Fibroblast of the conjunctiva (primary cell): ENCODE measurements at regions not wholly inside any gene's neighbourhood (a gene's known extent, or its start where the extent isn't known, plus 50 kb on each side); places are given as distances from the start of the nearest gene placed in this dataset.

Source experiments
- DNase-seq: peaks from one replicate; pipeline ENCODE4 v3.0.0-alpha.2; 2010; ENCODE audit warnings: low read depth

DNA sequence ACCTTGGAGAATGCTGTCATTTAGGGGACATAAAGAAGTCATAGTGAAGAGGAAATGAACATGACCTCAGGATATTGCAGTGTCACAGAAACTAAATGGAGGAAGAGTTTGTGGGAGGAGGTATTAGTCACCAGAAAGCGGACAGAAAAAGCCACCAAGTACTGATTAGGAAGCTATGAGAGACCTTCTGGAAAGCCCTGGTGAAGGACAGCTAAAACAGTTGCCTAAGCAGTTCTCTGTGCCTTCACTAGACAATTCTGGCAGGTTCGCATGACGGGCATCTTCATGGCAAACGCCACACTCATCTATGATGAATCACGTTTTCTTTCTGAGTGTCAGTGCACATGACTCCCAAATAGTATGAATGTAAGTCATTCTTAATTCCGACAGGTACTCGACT lies 325.8 kb downstream of the C11orf87 start:
- DNase-seq: no peak

DNA sequence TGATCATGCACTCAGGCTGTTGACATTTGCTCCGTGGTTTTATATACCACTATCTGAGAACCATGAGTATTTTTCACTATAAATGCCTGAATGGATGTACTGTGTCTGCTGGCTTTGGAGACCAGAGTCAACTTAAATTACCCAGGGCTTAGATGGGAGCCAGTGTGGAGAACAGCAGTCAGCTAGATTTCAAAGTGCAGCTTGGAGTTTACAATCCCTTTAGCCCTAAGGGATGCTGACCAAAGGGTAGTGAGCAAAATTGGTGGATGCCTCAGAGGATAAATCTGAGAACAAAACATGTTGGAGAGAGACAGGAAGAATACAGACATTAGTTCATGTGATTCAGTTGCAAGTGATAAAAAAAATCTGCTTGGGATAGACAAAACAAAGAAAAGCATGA lies 327.5 kb downstream of the C11orf87 start:
- DNase-seq: no peak

- DNase-seq: no peak
Measured at GRCh38 chr11:109750964-109751363, 329.0 kb downstream of the C11orf87 start.

GRCh38 chr11:109752212-109752825 lies 330.3 kb downstream of the C11orf87 start:
- no peak for DNase-seq

DNA sequence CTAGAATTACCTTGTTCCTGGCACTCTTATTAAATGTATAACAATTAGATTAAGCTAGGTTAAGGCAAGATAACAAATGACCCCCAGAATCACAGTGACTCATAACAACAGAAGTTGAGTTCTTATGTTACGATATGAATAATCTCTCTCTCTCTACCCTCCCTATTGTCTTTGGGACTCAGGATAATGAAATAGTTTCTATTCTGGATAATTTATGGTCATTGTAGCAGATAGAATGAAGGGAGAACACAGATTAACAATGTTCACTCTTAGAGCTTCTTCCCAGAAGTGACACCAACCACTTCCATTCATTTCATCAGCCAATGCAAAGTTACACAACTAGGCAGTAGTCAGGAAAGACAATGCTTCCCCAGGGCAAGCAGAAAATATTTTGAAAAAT lies 334.5 kb downstream of the C11orf87 start:
- no peak for DNase-seq

GRCh38 chr11:109756951-109757350 lies 335.0 kb downstream of the C11orf87 start:
- DNase-seq: no peak

GRCh38 chr11:109762546-109762945 lies 330.6 kb upstream of the ZC3H12C start:
- DNase-seq: no peak

- no peak for DNase-seq
Measured at GRCh38 chr11:109765709-109766311, 327.4 kb upstream of the ZC3H12C start.

DNA sequence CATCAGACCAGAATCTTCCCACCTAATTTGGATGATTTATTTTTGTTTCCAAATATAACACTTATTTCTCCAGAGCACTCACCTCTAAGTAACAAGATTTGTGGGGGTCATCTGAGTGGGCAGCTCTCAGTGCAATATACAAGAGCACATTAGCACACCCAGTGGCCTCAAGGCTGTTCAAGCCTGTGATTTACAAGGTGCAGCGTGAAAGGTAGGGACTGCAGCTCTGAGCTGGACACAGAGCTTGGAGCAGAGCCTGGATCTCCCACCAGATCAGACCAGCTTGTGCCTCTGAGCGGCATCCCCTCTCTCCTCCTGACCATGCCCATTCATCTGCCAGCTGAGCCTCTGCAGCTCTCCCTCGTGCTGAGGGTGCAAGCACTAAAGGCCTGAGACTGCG lies 323.3 kb upstream of the ZC3H12C start:
- no peak for DNase-seq

DNA sequence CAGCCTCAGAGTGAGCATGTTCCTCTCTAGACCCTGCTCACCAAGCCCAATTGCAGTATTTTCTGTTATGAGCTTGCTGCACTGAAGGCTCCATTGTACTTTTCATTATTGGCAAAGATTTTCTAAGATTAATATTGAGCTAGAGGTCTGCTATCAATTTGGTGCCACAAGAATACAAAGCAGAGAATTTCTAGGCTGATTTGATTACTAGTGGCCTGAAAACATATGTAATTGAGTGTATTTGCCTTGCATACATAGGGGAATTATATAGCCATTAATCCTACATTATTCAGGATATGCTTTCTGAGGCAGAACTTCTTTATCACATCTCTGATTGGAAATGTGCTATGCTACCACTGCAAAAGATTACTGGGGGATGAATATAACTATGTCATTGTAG lies 322.9 kb upstream of the ZC3H12C start:
- DNase-seq: no peak

GRCh38 chr11:109772892-109773291 lies 320.3 kb upstream of the ZC3H12C start:
- DNase-seq: no peak

DNA sequence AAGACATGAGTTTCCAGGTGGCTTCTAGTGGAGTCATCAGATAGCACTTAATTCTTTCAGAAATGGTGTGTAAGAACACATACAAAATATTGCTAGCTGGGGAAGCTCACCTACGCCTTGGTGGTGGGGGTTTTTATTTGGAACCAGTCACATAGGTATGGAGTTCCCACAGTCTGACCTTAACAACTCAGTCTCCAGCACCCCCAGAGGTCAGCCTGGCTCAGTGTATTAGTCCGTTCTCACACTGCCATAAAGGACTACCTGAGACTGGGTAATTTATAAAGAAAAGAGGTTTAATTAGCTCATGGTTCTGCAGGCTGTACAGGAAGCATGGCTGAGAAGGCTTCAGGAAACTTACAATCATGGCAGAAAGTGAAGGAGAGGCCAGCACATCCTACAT lies 317.5 kb upstream of the ZC3H12C start:
- no peak for DNase-seq

GRCh38 chr11:109783014-109783413 lies 310.2 kb upstream of the ZC3H12C start:
- DNase-seq: no peak

- DNase-seq: no peak
Measured at GRCh38 chr11:109783840-109784239, 309.4 kb upstream of the ZC3H12C start.

- no peak for DNase-seq
Measured at GRCh38 chr11:109784536-109784935, 308.7 kb upstream of the ZC3H12C start.

GRCh38 chr11:109785198-109785597 lies 308.0 kb upstream of the ZC3H12C start:
- DNase-seq: no peak

DNA sequence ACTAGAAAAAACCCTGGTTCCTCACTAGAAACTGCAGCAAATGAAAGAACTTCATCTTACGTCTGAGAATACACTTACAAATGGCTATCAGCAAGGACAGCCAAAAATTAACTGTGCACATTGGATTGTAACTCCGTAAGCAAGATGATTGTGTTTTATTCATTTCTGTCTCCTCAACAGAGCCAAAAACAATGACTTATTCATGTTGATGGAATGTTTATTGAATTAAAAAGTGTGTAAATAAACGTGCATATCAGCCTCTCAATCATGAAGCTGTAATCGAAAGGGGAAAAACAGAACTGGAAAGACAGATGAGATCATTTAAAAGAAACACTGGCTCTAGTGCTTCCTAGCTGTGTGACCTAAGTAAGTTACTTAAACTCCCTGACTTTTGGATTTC lies 307.5 kb upstream of the ZC3H12C start:
- DNase-seq: peak; percentile 42

DNA sequence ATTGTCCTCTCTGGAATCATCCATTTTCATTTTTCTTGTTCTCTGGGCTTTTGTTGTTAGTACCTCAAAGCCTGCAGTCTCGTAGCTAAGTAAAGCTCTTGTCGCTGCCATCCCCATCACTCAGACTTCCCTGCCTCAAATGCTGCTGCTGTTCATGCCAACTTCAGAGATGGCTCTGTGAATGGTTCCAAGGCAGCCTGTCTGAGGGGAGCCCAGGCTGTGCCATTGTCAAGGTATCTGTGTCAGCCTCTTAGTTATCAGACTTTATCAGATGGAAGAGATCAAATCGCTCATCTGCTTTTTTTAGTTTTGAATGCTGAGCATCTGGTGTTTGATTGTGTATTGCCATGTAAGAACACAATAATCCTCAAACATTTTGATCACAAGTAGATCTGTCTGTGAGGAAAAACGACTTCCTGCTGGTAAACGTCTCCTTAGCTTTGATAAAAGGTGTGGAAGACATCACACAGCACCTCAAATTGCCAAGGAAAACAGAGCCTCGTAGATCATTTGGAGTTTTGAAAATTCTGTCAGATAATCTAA lies 304.2 kb upstream of the ZC3H12C start:
- no peak for DNase-seq

DNA sequence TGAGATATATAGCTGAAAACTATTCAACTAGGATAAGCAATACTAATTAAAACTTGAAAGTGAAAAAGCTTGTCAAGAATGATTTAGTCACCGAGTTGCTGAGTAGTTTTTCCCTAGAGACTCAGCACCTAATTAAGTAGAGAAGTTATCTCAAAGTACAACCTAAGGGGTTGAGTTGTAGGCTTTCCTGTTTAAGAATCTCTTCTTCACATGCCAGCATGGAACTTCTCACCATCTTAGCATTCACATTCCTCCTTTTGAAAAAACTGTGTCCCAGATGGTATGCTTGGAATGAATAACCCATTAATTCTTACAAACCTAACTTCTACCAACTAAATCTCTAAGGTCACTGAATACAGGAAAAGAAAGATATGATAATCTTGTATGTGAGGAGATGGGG lies 303.3 kb upstream of the ZC3H12C start:
- no peak for DNase-seq

GRCh38 chr11:109791337-109791736 lies 301.9 kb upstream of the ZC3H12C start:
- DNase-seq: no peak

DNA sequence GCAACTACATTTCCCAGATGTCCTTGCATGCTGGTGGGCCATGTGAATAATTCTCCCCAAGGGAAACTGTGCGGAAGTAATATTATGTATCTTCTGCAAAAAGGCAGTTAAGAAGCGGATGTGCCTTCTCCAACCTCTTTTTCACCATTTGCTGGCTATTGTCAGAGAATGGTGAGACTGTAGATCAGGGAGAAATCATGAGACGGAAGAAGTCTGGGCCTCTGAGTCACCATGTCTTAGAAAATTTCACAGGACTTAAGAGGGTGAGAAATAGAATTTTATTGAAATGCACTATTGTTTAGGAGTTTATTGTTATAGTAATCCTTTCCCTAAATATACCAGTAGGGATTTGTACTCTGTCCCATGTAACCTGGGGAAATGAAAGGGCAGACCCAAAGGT lies 298.7 kb upstream of the ZC3H12C start:
- DNase-seq: no peak

- DNase-seq: no peak
Measured at GRCh38 chr11:109795234-109795633, 298.0 kb upstream of the ZC3H12C start.

GRCh38 chr11:109796253-109796652 lies 296.9 kb upstream of the ZC3H12C start:
- DNase-seq: no peak

DNA sequence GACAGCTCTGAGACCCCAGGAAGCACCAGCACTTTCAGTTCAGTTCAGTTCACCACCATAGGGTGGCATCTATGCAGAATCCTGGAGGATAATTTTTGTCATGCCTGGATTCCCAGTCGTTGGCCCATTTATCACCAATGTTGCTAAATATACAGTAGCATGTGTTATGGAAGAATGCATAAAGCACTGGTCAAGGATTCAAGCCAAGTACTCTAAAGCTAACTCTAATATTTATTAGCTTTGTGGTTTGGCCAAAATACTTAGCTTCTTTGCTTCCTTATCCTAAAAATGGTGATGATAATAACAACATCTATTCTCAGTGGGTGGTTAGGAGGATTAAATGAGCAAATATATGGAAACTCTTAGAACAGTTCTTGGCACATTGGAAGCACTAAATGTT lies 294.7 kb upstream of the ZC3H12C start:
- DNase-seq: no peak
